ENCODE measurements at regions not wholly inside any gene's neighbourhood (a gene's known extent, or its start where the extent isn't known, plus 50 kb on each side); places are given as distances from the start of the nearest gene placed in this dataset.
A peak's percentile ranks its signal among the peaks of the same experiment; 100 is the strongest.
"Not testable (repeated sequence)": the region's sequence is repeated elsewhere in the genome, so short reads cannot be mapped to it uniquely, and the experiment has no call there.

- DNase-seq, result no peak
Measured at GRCh38 chr4:53865054-53865453, 199.4 kb downstream of the CHIC2 start.

DNA sequence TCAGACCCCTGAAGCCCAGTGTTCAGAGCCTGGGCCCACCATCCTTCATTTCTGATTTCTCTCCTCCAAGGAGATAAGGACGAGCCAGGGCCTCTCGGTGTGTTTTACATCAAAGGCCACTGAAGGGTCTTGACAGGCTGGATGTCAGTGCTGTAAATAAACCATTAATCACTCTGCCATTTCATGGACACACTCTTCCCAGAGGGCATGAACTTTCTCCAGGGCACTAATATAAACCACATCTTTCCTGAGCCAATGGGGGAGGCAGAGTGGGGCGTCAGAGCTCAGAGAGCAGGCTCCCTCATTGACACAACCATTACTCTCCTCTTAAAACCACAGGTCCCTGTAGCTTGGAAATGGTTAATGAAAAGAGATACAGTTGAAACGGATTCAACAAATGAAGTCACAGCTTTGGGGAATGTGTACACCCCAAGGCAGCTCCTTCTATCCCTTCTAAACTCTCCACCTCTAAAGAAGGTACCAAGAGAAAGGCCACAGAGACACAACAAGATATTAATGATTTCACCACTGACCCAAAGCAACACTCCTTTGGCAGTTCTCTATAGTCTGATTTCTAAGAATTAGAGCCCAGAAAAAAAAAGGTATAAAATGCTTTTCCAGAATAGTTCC is 200.6 kb downstream of the CHIC2 start:
- no peak for DNase-seq

GRCh38 chr4:53863158-53863557 is 201.2 kb downstream of the CHIC2 start:
- no peak for DNase-seq

- DNase-seq, result no peak
Measured at GRCh38 chr4:53861856-53862610, 202.4 kb downstream of the CHIC2 start.

DNA sequence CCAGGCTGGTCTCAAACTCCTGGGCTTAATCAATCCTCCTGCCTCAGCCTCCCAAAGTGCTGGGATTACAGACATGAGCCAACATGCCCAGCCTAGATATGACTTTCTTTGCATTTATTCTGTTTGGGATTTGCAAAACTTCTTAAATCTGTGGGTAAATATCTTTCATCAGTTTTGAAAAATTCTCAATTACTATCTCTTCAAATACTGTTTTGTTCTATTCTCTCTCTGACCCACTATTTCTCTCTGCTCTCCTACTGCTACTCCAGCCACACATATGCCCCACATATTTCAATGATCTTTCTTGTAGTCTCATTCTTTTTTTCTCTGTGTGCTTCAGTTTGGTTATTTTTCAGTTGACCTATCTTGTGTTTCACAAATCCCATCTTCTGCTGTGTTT is 205.1 kb downstream of the CHIC2 start:
- DNase-seq, result no peak

- DNase-seq, result no peak
Measured at GRCh38 chr4:53858744-53859143, 205.7 kb downstream of the CHIC2 start.

DNA sequence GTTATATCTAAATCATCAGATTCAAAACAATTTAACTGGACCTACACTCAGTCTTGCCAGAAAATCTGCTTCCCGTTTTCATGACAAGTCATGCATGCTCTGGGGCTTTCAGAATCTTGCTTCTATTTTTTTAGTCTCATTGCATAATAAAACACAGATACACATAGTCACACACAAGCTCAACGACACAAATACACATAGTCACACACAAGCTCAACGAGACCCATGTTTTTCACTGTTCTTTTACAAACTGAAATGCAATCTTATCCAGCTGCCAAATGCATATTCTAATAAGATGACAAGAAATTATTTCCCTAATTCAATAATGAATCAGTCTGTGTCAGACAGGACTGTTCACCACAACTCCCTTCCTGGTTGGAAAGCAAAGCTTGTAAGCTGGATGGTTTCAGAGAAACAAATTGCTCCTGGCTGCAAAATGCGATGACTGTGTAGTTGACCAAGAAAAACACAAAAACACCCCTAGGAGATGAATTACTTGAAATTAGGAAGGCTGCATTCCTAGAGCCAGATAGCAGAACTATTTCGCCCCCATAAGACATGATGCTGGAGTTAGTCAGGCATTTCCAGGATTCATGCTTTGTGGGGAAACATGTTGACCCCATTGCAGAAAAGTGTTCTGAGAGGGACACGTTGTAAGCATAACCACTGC is 208.7 kb downstream of the CHIC2 start:
- no peak for DNase-seq

- DNase-seq, result peak; percentile 9
Measured at GRCh38 chr4:53854991-53855568, 209.3 kb downstream of the CHIC2 start.

GRCh38 chr4:53852343-53852742 is 212.1 kb downstream of the CHIC2 start:
- no peak for DNase-seq

- DNase-seq, result no peak
Measured at GRCh38 chr4:53847965-53848364, 216.4 kb downstream of the CHIC2 start.

- DNase-seq, result no peak
Measured at GRCh38 chr4:53844551-53844950, 219.9 kb downstream of the CHIC2 start.

GRCh38 chr4:53844133-53844532 is 220.3 kb downstream of the CHIC2 start:
- DNase-seq, result no peak

- no peak for DNase-seq
Measured at GRCh38 chr4:53841711-53842110, 222.7 kb downstream of the CHIC2 start.

GRCh38 chr4:53840643-53841042 is 223.8 kb downstream of the CHIC2 start:
- DNase-seq, result no peak

DNA sequence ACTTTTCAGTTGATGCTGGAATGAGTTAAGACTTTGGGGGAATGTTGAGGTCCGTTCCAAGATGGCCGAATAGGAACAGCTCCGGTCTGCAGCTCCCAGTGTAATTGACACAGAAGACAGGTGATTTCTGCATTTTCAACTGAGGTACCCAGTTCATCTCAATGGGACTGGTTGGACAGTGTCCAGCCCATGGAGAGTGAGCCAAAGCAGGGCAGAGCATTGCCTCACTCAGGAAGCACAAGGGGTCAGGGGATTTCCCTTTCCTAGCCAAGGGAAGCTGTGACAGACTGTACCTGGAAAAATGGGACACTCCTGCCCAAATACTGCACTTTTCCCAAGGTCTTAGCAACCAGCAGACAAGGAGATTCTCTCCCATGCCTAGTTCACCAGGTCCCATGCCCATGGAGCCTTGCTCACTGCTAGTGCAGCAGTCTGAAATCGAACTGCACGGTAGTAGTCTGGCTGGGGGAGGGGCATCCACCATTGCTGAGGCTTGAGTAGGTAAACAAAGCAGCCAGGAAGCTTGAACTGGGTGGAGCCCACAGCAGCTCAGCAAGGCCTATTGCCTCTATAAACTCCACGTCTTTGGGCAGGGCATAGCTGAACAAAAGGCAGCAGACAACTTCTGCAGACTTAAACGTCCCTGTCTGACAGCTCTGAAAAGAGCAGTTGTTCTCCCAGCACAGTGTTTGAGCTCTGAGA is 231.0 kb downstream of the CHIC2 start:
- DNase-seq, result not testable (repeated sequence)

DNA sequence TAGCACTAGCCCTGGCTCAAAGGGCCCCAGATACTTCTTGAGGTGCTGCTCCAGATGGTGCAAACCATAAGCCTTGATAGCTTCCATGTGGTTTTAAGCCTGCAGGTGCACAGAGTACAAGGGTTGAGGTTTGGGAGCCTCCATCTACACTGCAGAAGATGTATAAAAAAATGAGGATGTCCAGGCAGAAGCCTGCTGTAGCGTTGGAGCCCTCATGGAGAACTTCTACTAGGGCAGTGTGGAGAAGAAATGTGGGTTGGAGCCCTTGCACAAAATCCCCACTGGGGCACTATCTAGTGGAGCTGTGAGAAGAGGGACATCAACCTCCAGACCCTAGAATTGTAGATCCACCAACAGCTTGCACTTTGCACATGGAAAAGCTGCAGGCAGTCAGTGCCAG is 231.9 kb downstream of the CHIC2 start:
- no peak for DNase-seq

DNA sequence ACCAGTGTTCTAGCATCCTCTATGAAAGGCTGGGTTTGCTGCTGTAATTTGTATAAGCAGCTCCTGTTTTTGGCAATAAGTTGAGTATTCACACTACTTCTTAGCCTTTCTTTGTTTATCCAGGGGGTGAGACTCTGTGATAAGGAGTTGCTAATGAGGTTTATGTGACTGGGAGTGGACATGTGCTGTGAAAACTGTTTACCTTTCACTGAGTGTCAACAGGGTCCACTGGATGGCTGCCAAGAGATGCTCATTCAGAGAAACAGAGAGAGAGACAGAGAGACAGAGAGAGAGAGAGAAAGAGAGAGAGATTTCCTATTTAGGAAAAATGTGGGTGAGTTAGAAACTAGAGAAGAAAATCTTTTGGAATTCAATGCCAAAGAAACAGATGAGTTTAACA is 233.9 kb downstream of the CHIC2 start:
- no peak for DNase-seq

DNA sequence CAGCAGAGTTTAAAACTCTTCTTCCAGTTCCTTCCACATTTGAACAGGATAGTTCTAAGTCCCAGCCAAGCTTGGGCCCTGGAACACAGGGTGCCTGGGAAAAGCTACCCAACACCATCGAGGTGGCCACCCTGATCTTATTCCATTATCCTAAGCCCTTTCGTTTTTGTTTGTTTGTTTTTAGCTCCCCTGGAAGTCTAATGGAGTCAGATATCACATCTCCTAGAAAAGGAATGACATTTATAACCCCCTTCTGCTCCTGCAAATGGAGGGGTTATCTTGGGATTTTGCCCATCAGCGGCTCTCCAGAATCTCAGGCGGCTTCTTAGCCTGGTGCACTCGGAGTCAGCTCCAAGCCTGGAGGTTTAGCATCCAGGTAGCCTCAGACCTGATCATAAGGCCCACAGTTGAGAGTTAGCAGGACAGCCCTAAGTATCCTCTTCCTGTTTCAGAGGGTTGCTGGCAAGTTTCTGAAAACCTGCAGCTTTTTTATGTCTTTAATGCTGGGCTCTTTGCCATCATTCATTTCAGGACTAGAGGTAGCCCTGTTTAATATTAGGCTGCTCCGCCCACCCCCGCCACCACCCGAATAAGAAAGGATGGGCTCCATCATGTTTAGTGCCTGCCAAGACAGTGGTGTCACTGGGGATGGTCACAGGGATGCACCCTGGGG is 230.0 kb upstream of the LNX1 start:
- no peak for DNase-seq

- no peak for DNase-seq
Measured at GRCh38 chr4:53818104-53818503, 226.8 kb upstream of the LNX1 start.

DNA sequence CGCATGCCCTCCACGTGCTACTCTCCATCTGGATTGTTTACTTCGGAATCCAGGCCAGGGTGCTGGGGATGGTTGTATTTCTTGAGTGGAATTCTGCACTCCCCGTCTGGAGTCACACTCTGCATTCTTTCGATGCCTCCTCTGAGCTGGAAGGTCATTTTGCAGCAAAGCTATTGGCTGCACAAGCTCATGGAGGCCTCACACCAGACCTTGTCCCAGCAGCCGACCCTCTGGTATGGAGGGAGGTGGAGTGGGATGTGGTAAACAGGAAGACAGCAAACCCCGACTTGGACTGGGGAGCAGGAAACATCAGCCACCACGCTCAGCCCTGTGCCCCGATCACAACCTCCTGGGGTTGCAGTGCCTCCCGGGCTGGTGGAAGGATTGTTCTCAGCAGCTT is 225.3 kb upstream of the LNX1 start:
- DNase-seq, result no peak

DNA sequence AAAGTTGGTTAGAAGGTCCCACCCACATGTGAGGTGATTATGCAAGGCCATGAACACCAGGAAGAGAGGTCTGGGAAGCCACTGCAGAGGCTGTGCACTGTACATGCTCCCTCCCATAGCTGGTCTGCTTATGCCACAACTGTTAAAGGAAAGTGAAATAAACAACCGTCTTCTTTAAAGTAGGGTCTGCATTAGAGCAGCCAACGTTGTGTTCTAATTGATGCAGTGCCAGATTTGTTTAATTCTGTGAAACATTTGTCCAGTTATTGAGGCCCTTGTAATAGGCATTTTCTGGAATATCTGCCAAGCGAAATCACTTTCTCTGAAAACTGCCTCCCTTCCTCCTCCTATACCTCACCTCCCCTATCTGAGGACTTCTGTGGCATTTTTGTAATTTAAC is 224.0 kb upstream of the LNX1 start:
- DNase-seq, result no peak

DNA sequence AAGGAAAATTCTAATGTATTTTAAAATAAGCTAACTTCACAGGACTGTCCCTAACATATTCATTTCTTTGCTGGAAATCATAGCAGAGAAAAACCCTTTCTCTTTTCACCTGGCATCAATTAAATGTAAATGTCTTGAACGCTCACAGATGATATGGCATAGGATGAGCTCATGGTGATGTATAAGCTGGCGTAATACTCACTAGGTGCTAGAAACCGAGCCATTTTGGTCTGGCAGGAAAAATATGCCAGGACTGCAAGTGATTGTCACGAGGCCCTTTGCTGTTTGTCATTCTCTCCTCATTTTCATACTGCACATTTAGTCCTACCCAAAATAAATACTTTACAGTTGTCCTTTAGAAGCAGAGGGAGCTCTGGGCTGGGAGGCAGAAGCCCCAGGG is 222.7 kb upstream of the LNX1 start:
- DNase-seq, result no peak

GRCh38 chr4:53810643-53811042 is 219.4 kb upstream of the LNX1 start:
- no peak for DNase-seq

Measured in SIG-M5 (cell line).